ENCODE measurements at regions not wholly inside any gene's neighbourhood (a gene's known extent, or its start where the extent isn't known, plus 50 kb on each side); places are given as distances from the start of the nearest gene placed in this dataset.

DNA sequence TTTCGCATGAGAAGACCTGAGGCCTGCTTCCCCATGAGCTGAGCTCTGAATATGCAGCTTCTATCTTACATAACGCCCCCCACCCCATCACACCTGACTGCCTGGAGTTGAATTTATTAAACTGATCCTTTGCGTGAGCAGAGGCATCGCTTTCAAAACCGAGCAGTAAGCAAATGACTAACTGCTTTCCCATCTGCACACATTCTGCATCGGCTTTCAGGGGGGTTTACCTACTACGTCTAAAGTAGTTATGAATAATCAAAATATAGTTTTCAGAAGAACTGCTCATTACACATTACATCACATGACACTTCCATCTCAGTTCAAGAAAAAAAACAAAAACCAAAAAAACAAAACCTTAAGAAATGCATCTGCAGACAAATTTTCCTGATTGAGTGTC, 54.7 kb upstream of the EGR2 start:
- intact Hi-C loops (cut with DNase I): no loop called here
- Histone ChIP-seq H3K4me1 (no peaks in the 10 kb centered on the region), H3K9me3 (no peaks in the 10 kb centered on the region), H3K36me3 (no peaks in the 10 kb centered on the region), H3K27me3 (no peaks in the 10 kb centered on the region), H3K27ac (no peak overlapping the region), H3K4me3 (no peak overlapping the region)
- TF ChIP-seq, protein P1, sequence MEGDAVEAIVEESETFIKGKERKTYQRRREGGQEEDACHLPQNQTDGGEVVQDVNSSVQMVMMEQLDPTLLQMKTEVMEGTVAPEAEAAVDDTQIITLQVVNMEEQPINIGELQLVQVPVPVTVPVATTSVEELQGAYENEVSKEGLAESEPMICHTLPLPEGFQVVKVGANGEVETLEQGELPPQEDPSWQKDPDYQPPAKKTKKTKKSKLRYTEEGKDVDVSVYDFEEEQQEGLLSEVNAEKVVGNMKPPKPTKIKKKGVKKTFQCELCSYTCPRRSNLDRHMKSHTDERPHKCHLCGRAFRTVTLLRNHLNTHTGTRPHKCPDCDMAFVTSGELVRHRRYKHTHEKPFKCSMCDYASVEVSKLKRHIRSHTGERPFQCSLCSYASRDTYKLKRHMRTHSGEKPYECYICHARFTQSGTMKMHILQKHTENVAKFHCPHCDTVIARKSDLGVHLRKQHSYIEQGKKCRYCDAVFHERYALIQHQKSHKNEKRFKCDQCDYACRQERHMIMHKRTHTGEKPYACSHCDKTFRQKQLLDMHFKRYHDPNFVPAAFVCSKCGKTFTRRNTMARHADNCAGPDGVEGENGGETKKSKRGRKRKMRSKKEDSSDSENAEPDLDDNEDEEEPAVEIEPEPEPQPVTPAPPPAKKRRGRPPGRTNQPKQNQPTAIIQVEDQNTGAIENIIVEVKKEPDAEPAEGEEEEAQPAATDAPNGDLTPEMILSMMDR (IDR thresholded peaks at IDR 0.05): no peak
- no peak for TF ChIP-seq POLR2A (IDR thresholded peaks at IDR 0.05)
- WGBS, 2 donors: 73 to 77% methylated on average over 7 of the region's 7 CpGs
- DNase-seq: no peak

DNA sequence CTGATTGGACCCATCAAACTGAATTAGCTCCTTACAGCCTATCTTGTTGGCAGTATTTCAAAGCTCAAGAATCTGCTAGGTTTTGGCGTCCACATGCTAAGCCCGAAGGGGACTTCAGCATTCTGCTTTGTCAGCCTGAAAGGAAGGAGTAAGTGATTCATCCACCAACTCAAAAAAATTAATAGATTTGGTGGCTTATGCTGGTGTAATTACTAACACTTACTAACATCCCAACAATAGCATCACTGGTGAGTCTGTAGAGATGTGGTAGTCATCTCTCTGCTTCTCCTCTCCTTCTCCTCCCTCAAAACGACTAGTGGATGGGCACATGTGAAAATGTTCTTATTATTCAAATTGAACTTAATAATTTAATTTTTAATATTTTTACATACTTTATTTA, 53.8 kb upstream of the EGR2 start:
- TF ChIP-seq POLR2A (IDR thresholded peaks at IDR 0.05): no peak
- TF ChIP-seq, protein P1 (IDR thresholded peaks at IDR 0.05): no peak

DNA sequence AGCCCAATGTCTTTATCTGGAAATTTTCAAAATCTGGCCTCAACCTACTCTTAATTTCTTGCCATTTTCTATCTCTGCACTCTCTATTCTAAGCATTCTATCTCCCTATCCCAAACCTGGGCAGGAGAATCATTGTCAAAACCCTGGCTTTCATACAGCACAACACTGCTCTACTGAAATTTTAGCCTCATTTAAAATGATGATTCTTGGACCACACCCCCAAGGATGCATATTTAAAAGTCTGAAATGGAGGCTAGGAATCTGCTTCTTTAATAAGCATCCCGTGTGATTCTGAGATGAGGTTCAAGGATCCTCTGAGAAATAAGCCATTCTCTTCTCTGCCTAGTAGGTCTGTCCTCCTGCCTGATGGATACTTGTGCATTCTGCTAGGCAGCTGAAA, 50.8 kb upstream of the EGR2 start:
- Histone ChIP-seq H3K27ac (no peak overlapping the region), H3K4me3 (no peak overlapping the region), H3K36me3 (no peaks in the 10 kb centered on the region), H3K4me1 (no peaks in the 10 kb centered on the region), H3K27me3 (no peaks in the 10 kb centered on the region), H3K9me3 (no peaks in the 10 kb centered on the region)
- intact Hi-C loops (cut with DNase I): no loop called here
- WGBS, 2 donors: 64 to 77% methylated on average over 1 of the region's 1 CpG
- no peak for DNase-seq
- TF ChIP-seq, protein P1 (IDR thresholded peaks at IDR 0.05): no peak
- no peak for TF ChIP-seq POLR2A (IDR thresholded peaks at IDR 0.05)

More for the DNA sequence above, 53.8 kb upstream of the EGR2 start:
- H3K4me1 ChIP-seq: no peaks in the 10 kb centered on the region
- 68 to 69% methylated on average over 2 to 3 of the region's 3 CpGs for WGBS, 2 donors
- H3K36me3 ChIP-seq: no peaks in the 10 kb centered on the region
- no peak overlapping the region for H3K27ac ChIP-seq
- H3K27me3 ChIP-seq: no peaks in the 10 kb centered on the region
- H3K4me3 ChIP-seq: no peak overlapping the region
- H3K9me3 ChIP-seq: no peaks in the 10 kb centered on the region
- no peak for DNase-seq
- intact Hi-C loops (cut with DNase I): no loop called here

DNA sequence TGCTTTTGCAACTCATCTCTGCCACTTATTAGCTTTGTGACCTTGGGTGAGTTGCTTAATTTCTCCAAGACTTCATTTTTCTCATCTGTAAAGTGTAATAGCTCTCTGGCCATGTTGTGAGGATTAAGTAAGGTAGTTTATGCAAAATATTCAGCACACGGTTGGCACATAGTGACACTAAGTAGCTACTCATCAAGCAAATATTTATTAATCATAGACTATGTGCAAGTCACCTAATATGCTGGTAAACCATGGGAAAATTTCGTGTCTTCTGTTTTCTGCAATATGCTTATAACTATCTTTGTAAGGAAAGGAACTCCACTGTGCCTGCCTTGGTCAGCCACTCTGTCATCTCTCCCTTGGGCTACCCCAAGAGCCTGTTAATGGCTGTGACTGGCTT, 50.3 kb upstream of the EGR2 start:
- H3K27me3 ChIP-seq: no peaks in the 10 kb centered on the region
- H3K9me3 ChIP-seq: no peaks in the 10 kb centered on the region
- TF ChIP-seq, protein P1 (IDR thresholded peaks at IDR 0.05): no peak
- no peak for TF ChIP-seq POLR2A (IDR thresholded peaks at IDR 0.05)
- intact Hi-C loops (cut with DNase I): no loop called here
- 33 to 59% methylated on average over 2 of the region's 2 CpGs for WGBS, 2 donors
- H3K4me1 ChIP-seq: no peaks in the 10 kb centered on the region
- no peak overlapping the region for H3K4me3 ChIP-seq
- H3K36me3 ChIP-seq: no peaks in the 10 kb centered on the region
- no peak for DNase-seq
- H3K27ac ChIP-seq: no peak overlapping the region

Measured in esophagus squamous epithelium (tissue), 5 donors.